Adipocyte (in vitro differentiated cells): ENCODE measurements at regions not wholly inside any gene's neighbourhood (a gene's known extent, or its start where the extent isn't known, plus 50 kb on each side); places are given as distances from the start of the nearest gene placed in this dataset.

Experiments used
- DNase-seq: peaks from one replicate; pipeline ENCODE4 v3.0.0-alpha.2; 2015; ENCODE audit warnings: low read depth
- H3K27me3 ChIP-seq: replicated peaks from 2 replicates; pipeline ENCODE4 v1.7.0; 2013; ENCODE audit warnings: mild to moderate bottlenecking, low read length, moderate library complexity; ENCODE audit not compliant: control insufficient read depth, insufficient read depth
- H3K36me3 ChIP-seq: 2 replicates; pipeline ENCODE4 v1.7.0; 2013; ENCODE audit warnings: low read length, mild to moderate bottlenecking, moderate library complexity; ENCODE audit not compliant: control insufficient read depth, insufficient read depth, severe bottlenecking
- H3K4me1 ChIP-seq: 2 replicates; pipeline ENCODE4 v1.7.0; 2013; ENCODE audit warnings: mild to moderate bottlenecking, low read length, moderate library complexity; ENCODE audit not compliant: control insufficient read depth, insufficient read depth
- H3K4me3 ChIP-seq: 2 replicates; pipeline ENCODE4 v1.7.0; 2013; ENCODE audit warnings: mild to moderate bottlenecking, low read length, moderate library complexity
- H3K9ac ChIP-seq: 2 replicates; pipeline ENCODE4 v1.7.0; 2013; ENCODE audit warnings: mild to moderate bottlenecking, low read length, moderate library complexity
- H3K9me3 ChIP-seq: 2 replicates; pipeline ENCODE4 v1.7.0; 2013; ENCODE audit warnings: mild to moderate bottlenecking, low read length, moderate library complexity; ENCODE audit not compliant: control insufficient read depth

GRCh38 chr7:140229101-140229525, 52.3 kb upstream of the KDM7A start:
- peaks cover 6% of the 10 kb centered on the region for H3K4me1 ChIP-seq
- no peaks in the 10 kb centered on the region for H3K36me3 ChIP-seq
- H3K27me3 ChIP-seq: peaks cover 6% of the 10 kb centered on the region
- no peak overlapping the region for H3K9ac ChIP-seq
- no peaks in the 10 kb centered on the region for H3K9me3 ChIP-seq
- H3K4me3 ChIP-seq: no peak overlapping the region
- DNase-seq: no peak
